Panc1 (cell line): ENCODE measurements at regions not wholly inside any gene's neighbourhood (a gene's known extent, or its start where the extent isn't known, plus 50 kb on each side); places are given as distances from the start of the nearest gene placed in this dataset.

ENCODE experiments used
- CTCF ChIP-seq: fragments of 450-650 bp; IDR thresholded peaks from 2 replicates; pipeline ENCODE4 v1.5.1; 2017; ENCODE audit warnings: mild to moderate bottlenecking
- POLR2AphosphoS5 ChIP-seq: IDR thresholded peaks from 2 replicates; pipeline ENCODE4 v1.6.1; 2012; ENCODE audit warnings: mild to moderate bottlenecking, low read depth, low read length, moderate library complexity
- SIN3A ChIP-seq: IDR thresholded peaks from 2 replicates; pipeline ENCODE4 v1.6.1; 2012; ENCODE audit warnings: low read depth, mild to moderate bottlenecking, low read length, moderate library complexity, borderline replicate concordance; ENCODE audit not compliant: insufficient read depth

GRCh38 chr21:43277481-43278351, 108.9 kb downstream of the CRYAA start:
- TF ChIP-seq CTCF (no peak), POLR2AphosphoS5 (no peak), SIN3A (no peak)
